ENCODE measurements at regions not wholly inside any gene's neighbourhood (a gene's known extent, or its start where the extent isn't known, plus 50 kb on each side); places are given as distances from the start of the nearest gene placed in this dataset.
"Not testable (repeated sequence)": the region's sequence is repeated elsewhere in the genome, so short reads cannot be mapped to it uniquely, and the experiment has no call there.

DNA sequence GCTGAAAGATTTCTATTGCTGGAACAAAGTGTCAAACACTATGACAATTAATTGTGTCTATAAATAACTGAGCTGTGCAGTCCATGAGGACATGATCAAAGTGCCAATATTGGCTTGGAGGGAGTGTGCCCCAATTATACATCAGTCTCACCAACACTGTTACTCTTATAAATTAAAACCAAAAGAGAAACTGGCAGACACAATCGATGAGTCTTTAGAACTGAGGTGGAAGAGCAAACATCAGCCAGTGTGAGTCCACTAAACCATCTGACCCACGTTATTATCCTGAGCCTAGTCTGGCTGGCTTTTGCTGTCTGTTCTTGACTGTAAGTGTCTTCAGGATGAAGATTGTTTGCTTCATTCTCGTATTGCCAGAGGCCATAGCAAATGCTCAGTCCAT is 98.9 kb downstream of the OLIG3 start:
- no peak for DNase-seq

DNA sequence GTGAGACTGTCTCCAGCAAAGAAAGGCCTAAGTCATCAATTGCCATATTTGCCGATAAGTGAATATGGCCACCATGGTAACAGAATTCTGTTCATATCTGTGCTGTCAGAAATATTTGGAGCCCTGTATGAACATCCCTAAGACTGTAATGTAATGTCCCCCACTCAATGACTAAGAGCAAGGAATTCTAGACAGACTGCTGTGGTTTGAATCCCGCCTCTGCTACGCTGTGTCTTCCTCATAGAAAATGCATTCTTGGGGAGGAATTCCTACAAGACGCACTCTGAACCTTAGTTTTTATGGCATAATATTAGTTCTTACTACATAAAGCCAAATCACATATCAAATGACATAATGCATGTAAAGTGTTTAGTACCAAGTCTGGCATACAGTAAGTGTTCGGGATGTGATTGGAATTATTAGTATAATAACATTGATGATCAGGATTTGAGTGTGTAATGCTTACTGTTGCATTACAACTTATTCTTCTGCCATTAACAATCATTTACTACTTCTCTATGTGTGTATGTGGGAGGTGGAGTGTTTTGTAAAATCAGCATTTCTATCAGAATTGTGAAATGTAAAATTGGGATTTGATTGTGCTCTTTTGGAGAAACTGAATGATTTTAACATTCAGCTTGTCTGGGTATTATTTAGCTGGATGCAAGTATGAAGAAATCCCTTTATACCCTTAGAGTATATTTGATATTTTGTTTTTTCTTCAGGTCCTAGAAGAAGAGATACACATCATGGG is 103.0 kb downstream of the OLIG3 start:
- DNase-seq = no peak

DNA sequence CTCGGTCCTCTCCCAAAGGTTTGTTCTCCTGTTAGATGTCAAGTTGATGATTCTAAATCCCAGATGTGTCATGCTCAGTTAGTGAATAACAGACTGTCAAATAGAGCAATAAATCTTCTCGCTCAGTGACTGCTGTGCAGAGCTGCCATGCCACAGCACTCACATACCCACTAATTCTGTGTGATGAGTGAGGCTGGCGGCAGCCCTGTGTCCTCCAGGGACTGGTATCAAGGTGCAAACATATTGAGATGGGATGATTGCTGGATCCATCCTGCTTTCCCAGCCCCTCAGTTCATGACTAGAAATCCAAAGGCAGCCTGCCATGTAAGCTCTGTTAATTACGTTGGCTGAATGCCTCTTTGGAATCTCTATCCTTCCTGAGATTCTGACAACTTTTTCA is 103.9 kb downstream of the OLIG3 start:
- DNase-seq = no peak

- DNase-seq = no peak
Observed at GRCh38 chr6:137389150-137389704, 105.0 kb downstream of the OLIG3 start.

GRCh38 chr6:137387096-137387764 is 107.0 kb downstream of the OLIG3 start:
- no peak for DNase-seq

DNA sequence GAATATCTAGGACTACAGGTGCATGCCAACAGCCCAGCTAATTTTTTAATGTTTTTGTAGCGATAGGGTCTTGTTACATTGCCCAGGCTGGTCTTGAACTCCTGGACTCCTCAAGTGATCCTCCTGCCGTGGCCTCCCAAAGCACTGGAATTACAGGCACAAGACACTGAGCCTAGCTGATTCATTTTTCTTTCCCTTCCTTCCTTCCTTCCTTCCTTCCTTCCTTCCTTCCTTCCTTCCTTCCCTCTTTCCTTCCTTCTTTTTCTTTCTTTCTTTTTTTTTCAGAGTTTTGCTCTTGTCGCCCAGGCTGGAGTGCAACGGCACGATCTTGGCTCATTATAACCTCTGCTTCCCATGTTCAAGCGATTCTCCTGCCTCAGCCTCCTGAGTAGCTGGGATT is 110.9 kb downstream of the OLIG3 start:
- not testable (repeated sequence) for DNase-seq

DNA sequence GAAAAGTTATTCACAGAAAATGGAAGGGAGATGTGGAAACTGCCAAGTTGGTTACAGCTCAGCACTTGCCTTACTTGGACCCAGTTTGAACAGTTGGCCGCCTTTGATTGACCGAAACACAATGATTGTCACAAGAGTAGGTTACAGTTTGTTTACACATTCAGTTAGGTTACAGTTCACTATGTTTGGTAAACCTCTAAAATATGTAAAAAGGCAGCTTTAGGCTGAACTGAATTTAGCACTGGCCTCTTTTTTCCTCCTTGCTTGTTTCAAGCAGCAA is 116.2 kb downstream of the OLIG3 start:
- DNase-seq = no peak

GRCh38 chr6:137373296-137373695 is 120.9 kb downstream of the OLIG3 start:
- DNase-seq = no peak

GRCh38 chr6:137372532-137372931 is 121.7 kb downstream of the OLIG3 start:
- DNase-seq = no peak

DNA sequence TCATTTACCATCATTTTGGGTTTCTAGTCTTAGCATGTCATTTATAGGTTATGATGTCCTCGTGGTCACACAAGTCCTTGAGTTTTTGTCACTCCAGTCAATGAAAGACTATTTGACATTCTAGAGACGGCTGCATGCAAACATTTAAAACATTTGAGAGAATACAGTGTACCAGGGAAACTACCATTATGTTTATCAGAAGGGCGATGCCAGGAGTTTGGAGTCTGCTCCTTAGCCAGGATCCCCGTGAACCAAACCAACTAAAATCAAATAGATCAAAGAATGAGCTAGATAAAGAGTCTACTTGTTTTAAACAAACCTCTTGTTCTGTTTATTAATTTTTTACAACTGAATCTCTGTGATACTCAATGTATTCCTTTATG is 122.6 kb downstream of the OLIG3 start:
- no peak for DNase-seq

DNA sequence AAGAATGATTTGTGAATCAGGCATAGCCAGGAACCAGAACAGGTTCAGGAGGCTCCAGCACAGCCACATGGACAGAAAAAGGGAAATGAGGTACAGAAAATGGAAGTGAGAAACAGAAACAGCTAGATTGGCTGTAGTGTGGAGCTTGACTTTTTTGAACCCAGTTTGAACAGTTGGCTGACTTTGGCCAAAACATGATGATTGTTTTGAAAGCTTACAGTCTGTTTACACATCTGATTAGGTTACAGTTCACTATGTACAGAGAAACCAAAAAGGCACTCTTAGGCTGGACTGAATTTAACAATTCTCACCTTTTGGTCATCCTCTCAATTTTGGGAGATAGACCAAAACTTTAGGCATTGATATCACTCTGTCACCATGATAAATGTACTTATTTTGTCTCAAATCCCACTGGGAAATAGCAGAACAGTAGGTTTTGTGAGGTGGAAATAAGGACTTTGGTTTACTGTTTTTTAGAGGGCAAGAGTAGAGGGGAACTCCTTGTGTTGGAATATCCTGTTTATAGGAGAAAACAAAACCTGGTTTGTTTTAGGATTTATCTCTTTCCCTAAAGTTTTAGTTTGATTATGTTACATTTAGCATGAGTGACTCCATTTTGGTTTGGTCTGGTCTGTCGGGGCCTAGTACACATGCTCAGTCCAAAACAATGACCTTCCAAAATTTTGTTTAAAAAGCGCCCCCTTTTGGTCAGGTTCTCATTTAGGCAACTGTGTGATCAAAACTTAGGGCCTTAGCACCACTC is 123.1 kb downstream of the OLIG3 start:
- no peak for DNase-seq

DNA sequence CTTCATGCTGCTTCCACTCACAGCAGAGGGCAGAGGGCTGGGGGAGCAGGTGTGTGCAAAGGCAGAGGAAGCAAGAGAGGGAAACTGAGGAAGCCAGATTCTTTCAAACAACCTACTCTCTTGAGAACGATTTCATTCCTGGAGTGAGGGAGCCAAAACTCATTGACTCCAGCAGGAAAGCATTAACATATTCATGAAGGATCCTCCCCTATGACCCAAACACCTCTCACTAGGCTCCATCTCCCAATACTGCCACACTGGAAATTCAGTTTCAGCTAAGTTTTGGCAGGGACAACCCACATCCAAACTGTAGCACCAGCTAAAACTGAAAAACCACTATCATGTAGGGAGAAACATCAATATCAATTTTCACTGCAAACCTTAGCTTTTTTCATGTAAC is 125.1 kb downstream of the OLIG3 start:
- no peak for DNase-seq

DNA sequence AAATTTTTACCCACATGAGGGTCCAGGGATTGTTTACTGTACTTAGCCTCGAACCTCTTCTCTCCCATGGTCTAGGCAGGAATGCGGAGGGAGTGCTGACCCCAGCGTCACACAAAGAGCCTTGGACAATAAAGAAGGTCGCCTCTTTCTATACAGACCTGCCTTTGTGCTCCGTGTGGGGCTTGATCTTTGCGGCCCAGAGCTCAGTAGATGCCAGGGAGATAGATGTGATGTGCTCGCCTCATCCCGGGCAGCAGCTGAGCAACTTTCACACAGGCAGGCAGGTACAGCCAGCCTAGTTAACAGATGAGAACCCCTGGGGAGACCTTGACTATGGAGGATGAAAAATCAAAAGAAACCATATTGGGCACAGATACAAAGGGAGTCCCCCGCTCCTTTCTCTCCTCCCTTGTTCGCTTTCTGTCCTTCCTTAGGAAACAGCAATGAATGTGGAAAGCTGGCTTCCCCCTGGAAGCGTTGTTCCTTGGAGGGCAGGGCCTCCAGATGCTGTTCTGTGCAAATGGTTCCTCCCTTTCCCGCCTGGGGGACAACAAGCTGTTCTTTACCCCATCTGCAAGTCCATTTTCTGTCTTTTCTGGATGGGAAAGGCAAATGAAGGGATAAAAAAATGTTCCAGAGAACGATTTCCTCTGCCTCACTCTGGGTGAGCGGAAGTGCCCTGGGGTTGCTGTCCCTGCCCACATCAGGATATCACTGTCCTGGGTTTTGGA is 128.3 kb downstream of the OLIG3 start:
- DNase-seq = no peak

GRCh38 chr6:137363805-137364138 is 130.4 kb downstream of the OLIG3 start:
- no peak for DNase-seq

DNA sequence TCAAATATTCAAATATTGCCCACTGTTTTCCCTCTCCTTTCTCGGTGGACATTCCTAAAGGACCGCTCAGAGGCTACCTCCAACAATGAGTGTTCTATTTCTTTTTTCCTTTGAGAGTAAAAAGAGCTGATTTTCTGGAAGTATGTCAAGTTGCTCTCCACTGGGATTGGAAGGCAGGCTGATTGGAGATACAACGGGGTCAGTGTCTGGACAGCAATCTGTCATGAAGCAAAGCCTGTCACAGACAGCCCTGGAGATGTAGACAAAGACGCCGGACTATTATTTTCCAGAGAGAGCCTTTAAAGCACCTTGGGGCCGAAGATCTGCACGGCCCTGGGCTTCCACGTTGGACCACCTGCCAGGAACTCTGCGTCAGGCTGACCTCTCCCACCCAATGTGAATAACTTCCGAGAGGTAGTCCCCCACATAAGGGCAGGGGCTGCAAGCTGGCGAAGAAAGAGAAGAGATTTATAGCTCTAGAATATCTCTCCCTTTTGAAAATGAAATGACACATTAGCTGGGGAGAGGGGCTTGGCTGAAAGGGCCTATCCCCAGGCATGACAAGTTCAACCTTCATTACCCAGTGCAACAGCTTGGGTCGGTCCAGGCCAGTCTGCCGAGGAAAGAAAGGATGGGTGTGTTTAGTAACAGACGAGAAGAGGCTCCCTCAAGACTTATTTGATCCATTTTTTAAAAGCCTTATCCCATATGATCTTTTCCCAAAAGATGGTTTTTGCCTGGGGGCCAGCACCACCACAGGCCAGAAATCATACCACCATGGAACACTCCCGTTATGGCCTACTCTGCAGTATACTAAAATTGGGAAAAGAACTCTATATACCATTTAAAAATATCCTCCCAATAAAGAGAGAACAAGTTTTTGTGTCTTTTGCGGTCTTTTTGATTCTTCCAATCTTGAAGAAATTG is 131.1 kb downstream of the OLIG3 start:
- no peak for DNase-seq

- no peak for DNase-seq
Observed at GRCh38 chr6:137361701-137362100, 132.5 kb downstream of the OLIG3 start.

- no peak for DNase-seq
Observed at GRCh38 chr6:137358273-137358672, 135.9 kb downstream of the OLIG3 start.

DNA sequence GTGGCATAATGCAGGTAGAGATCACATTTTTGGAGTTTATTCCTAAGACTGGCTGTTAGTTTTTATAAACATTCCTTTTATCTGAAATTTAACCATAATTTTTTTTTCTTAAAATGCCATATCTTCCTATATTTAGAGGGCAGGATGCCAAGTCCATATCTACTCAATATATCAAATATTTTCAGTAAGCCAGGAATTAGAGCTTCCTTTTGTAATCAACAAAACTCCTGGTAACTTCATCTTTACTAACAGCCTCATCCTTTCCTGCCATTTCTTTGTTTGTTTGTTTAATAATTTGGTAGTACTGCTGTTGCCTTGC is 136.3 kb downstream of the OLIG3 start:
- DNase-seq = no peak

GRCh38 chr6:137357263-137357947 is 136.8 kb downstream of the OLIG3 start:
- no peak for DNase-seq

GRCh38 chr6:137353842-137354397 is 134.7 kb upstream of the IFNGR1 start:
- no peak for DNase-seq

DNA sequence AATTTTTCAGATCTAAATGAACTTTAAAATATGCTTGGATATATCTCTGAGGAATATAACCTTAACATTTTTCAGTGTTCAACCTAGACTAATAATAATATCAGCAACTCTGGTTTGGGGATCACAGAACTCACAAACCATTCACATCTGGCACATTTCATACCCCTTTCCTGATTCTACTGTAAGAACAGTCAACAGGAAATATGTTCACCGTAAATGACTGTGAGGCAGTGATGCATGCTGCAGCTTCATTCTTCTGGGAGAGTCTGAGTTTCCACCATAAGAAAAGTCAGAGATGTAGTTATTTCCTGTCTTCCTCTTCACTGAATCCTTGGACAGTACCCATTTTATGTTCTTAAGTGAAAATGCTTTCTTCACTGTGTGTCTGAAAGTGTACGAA is 134.2 kb upstream of the IFNGR1 start:
- DNase-seq = no peak

- DNase-seq = no peak
Observed at GRCh38 chr6:137352859-137353258, 133.7 kb upstream of the IFNGR1 start.

Data from DMS 273 treated with DMSO at 0.1 percent for 48 hours (cell line).